GM23248 (cell line): ENCODE measurements at regions not wholly inside any gene's neighbourhood (a gene's known extent, or its start where the extent isn't known, plus 50 kb on each side); places are given as distances from the start of the nearest gene placed in this dataset.

ENCODE experiments used
- DNase-seq: peaks from one replicate; pipeline ENCODE4 v3.0.0-alpha.2; 2015
- H2AFZ ChIP-seq: fragments of 200-600 bp; sonication (generic); 2 replicates; pipeline ENCODE4 v1.6.1; 2016; ENCODE audit warnings: antibody characterized with exemption
- H3F3A ChIP-seq: fragments of 200-600 bp; sonication (generic); 2 replicates; pipeline ENCODE4 v1.6.1; 2016; ENCODE audit warnings: mild to moderate bottlenecking, antibody characterized with exemption, mixed run types; ENCODE audit not compliant: insufficient read depth
- H3K27ac ChIP-seq: fragments of 200-600 bp; sonication (generic); 2 replicates; pipeline ENCODE4 v1.5.1; 2016; ENCODE audit warnings: mild to moderate bottlenecking
- H3K27me3 ChIP-seq: fragments of 200-600 bp; sonication (generic); replicated peaks from 2 replicates; pipeline ENCODE4 v1.6.1; 2016; ENCODE audit warnings: mild to moderate bottlenecking; ENCODE audit not compliant: insufficient read depth
- H3K36me3 ChIP-seq: fragments of 200-600 bp; sonication (generic); 2 replicates; pipeline ENCODE4 v1.6.1; 2016; ENCODE audit warnings: low read depth, mild to moderate bottlenecking
- H3K4me1 ChIP-seq: fragments of 200-600 bp; sonication (generic); 2 replicates; pipeline ENCODE4 v1.6.1; 2016; ENCODE audit warnings: mild to moderate bottlenecking; ENCODE audit not compliant: insufficient read depth
- H3K4me2 ChIP-seq: fragments of 200-600 bp; sonication (generic); one replicate; pipeline ENCODE4 v1.6.1; 2016; ENCODE audit warnings: mild to moderate bottlenecking; ENCODE audit not compliant: unreplicated experiment
- H3K4me3 ChIP-seq: fragments of 200-600 bp; sonication (generic); 2 replicates; pipeline ENCODE4 v1.5.1; 2016; ENCODE audit warnings: mild to moderate bottlenecking
- H3K79me2 ChIP-seq: fragments of 200-600 bp; sonication (generic); 2 replicates; pipeline ENCODE4 v1.6.1; 2016; ENCODE audit warnings: mild to moderate bottlenecking; ENCODE audit not compliant: insufficient read depth
- H3K9ac ChIP-seq: fragments of 200-600 bp; sonication (generic); 2 replicates; pipeline ENCODE4 v1.6.1; 2016; ENCODE audit warnings: mild to moderate bottlenecking
- H3K9me2 ChIP-seq: fragments of 200-600 bp; sonication (generic); 2 replicates; pipeline ENCODE4 v1.6.1; 2016; ENCODE audit warnings: mixed run types, mild to moderate bottlenecking, moderate library complexity; ENCODE audit not compliant: insufficient read depth
- H3K9me3 ChIP-seq: fragments of 200-600 bp; sonication (generic); one replicate; pipeline ENCODE4 v1.6.1; 2017; ENCODE audit warnings: low read depth
- H4K20me1 ChIP-seq: fragments of 200-600 bp; sonication (generic); 2 replicates; pipeline ENCODE4 v1.6.0; 2016; ENCODE audit not compliant: insufficient read depth
- EZH2 ChIP-seq: fragments of 200-600 bp; sonication (generic); IDR thresholded peaks from 2 replicates; pipeline ENCODE4 v1.6.1; 2018; ENCODE audit warnings: antibody characterized with exemption, mild to moderate bottlenecking; ENCODE audit not compliant: insufficient read depth, poor library complexity, severe bottlenecking
- EZH2phosphoT487 ChIP-seq: fragments of 200-600 bp; sonication (generic); IDR thresholded peaks from 2 replicates; pipeline ENCODE4 v1.6.1; 2018; ENCODE audit warnings: antibody characterized with exemption, moderate library complexity, mild to moderate bottlenecking, low read depth; ENCODE audit not compliant: insufficient read depth
- WGBS, 2 experiments: methylation state at CpG; one replicate each; pipeline ENCODE4 v1.1.6; 2015 to 2017; ENCODE audit warnings: low lambda C conversion rate in 2 of 2, low coverage in 1 of 2; ENCODE audit errors: missing lambda C conversion rate in 2 of 2; 5-methylcytosine and 5-hydroxymethylcytosine counted together
- in situ Hi-C: fragments of 300-500 bp; cut with MboI; formaldehyde crosslinking; loops from 2 replicates; pipeline ENCODE4 v1.15.0; 2020

GRCh38 chr18:55910296-55910695 is 322.3 kb upstream of the TCF4 start:
- Histone ChIP-seq H3F3A (peaks cover 7% of the 10 kb centered on the region), H3K27me3 (no peaks in the 10 kb centered on the region), H4K20me1 (no peaks in the 10 kb centered on the region), H3K4me1 (peaks cover 17% of the 10 kb centered on the region), H3K4me2 (no peak overlapping the region), H3K4me3 (no peak overlapping the region), H3K27ac (no peak overlapping the region), H3K36me3 (no peaks in the 10 kb centered on the region), H3K9me2 (no peaks in the 10 kb centered on the region), H3K79me2 (no peaks in the 10 kb centered on the region), H3K9ac (no peak overlapping the region), H3K9me3 (no peaks in the 10 kb centered on the region), H2AFZ (no peak overlapping the region)
- TF ChIP-seq EZH2 (no peak), EZH2phosphoT487 (no peak)
- DNase-seq, result no peak
- WGBS, 2 experiments, result 95% methylated on average over 2 of the region's 2 CpGs
- in situ Hi-C loops, result no loop called here

DNA sequence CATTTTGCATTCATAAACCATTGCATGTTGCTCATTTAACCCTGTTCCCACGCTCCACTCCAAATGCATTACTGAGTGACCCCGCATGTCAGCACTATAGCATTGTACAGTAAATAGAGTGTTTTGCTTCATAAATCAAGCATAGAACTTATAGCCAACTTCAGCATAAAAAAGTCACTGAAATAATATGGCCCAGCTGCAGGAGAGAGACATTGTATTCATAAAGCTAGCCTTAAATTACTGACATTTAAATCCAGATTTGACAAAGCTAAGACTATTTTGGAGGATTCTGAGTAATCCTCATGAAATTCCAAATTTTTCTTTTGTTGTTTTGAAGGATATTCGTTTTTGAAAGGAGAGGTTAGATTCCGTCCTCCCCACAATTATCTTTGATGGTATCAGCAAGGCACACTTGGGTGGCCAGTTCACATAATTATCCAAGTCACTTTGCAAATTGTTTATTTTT is 320.9 kb upstream of the TCF4 start:
- Histone ChIP-seq H3K79me2 (no peaks in the 10 kb centered on the region), H4K20me1 (no peaks in the 10 kb centered on the region), H3F3A (peaks cover 7% of the 10 kb centered on the region), H3K36me3 (no peaks in the 10 kb centered on the region), H3K4me2 (no peak overlapping the region), H2AFZ (no peak overlapping the region), H3K9me2 (no peaks in the 10 kb centered on the region), H3K27me3 (no peaks in the 10 kb centered on the region), H3K4me3 (no peak overlapping the region), H3K27ac (no peak overlapping the region), H3K4me1 (peaks cover 17% of the 10 kb centered on the region), H3K9ac (no peak overlapping the region), H3K9me3 (no peaks in the 10 kb centered on the region)
- 84 to 87% methylated on average over 4 of the region's 4 CpGs for WGBS, 2 experiments
- no peak for DNase-seq
- TF ChIP-seq EZH2phosphoT487 (no peak), EZH2 (no peak)
- in situ Hi-C loops, result no loop called here

DNA sequence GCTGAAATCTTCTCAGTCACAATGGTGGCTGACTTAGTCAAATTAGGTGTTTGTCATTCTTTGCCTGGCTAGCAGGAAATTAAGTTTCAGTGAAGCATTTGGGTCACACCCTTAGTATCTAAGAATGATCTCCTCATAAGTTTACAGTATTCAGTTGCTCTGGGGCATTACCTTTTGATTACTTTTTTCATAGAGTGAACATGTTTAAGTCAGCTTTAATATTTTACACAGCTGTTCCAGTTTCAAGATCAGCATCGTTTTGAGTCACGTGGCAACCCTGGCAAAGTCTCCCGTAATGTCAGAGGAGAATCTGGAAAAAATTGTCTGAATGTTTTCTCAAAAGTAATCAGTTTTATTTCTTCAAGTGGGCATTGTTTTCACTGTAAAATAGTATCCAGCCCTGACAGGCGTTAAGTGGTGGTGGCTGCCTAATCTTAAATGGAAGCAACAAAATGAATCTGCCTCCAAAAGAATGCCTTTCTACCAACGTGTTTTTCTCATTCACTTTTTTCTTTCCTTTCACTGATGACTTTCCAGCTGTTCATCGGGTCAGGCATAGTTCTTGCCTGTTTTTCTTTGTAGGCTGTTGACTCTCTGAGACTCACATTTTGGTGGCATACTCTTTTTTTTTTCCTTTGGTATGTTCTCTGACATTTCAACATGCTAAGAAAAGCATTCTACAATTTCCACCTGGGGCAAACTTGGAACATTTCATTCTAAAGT is 319.6 kb upstream of the TCF4 start:
- Histone ChIP-seq H3K4me1 (peaks cover 17% of the 10 kb centered on the region), H3K27me3 (no peaks in the 10 kb centered on the region), H3K9me3 (no peaks in the 10 kb centered on the region), H3K36me3 (no peaks in the 10 kb centered on the region), H4K20me1 (no peaks in the 10 kb centered on the region), H3K4me2 (peak overlapping the region; percentile 72), H3F3A (peaks cover 7% of the 10 kb centered on the region), H3K9ac (0 out of 2 replicates have a peak overlapping the region, but pooled peaks have one; percentile 12), H3K4me3 (peak overlapping the region; percentile 52), H3K27ac (no peak overlapping the region), H3K79me2 (no peaks in the 10 kb centered on the region), H2AFZ (peak overlapping the region; percentile 76), H3K9me2 (no peaks in the 10 kb centered on the region)
- WGBS, 2 experiments, result 7 to 10% methylated on average over 6 of the region's 6 CpGs
- in situ Hi-C loops, result no loop called here
- TF ChIP-seq EZH2 (no peak), EZH2phosphoT487 (no peak)
- DNase-seq, result peak; percentile 39

DNA sequence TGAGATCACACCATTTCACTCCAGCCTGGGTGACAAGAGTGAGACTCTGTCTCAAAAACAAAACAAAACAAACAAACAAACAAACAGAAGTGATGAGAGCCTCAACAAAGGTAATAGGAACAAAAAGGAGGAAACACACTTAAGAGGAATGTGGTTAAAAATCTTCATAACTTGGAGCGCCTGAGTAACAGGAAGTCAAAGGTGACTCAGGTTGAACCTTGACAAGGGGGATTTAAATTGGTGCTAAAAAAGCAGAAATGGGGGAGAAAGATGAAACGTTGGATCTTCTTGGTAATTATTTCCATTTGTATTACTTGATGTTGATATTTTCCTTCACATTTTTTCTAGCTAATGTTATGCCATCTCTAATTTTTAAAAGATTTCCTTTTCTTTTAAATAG is 318.5 kb upstream of the TCF4 start:
- TF ChIP-seq EZH2 (no peak), EZH2phosphoT487 (no peak)
- peaks cover 17% of the 10 kb centered on the region for H3K4me1 ChIP-seq
- H3K4me3 ChIP-seq, result no peak overlapping the region
- peak; percentile 37 for DNase-seq
- H3K9me3 ChIP-seq, result no peaks in the 10 kb centered on the region
- H3K9ac ChIP-seq, result no peak overlapping the region
- in situ Hi-C loops, result no loop called here
- WGBS, 2 experiments, result 43 to 49% methylated on average over 2 of the region's 2 CpGs
- H3K4me2 ChIP-seq, result no peak overlapping the region
- H3F3A ChIP-seq, result peaks cover 7% of the 10 kb centered on the region
- H3K36me3 ChIP-seq, result no peaks in the 10 kb centered on the region
- H4K20me1 ChIP-seq, result no peaks in the 10 kb centered on the region
- H3K27ac ChIP-seq, result no peak overlapping the region
- no peaks in the 10 kb centered on the region for H3K9me2 ChIP-seq
- H3K27me3 ChIP-seq, result no peaks in the 10 kb centered on the region
- H3K79me2 ChIP-seq, result no peaks in the 10 kb centered on the region
- no peak overlapping the region for H2AFZ ChIP-seq

DNA sequence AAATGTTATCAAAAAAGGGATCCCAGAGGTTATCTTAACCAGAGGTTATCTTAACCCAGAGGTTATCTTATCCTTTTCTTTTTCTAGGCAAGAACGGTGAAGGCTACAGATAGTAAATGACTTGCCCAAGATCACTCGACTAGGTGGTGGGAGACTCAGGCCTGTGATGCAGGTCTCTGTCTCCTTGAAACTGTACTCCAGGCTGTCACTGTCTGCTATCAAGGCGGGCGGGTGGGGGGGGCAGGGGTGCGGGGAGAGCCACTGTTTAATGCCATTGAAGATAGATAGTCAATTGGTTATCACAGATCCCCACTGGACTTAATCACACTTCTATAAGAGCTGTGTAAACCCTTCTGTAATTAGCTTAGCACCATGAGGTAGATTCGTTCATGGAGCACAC is 315.9 kb upstream of the TCF4 start:
- H3K27ac ChIP-seq, result no peak overlapping the region
- H3K9ac ChIP-seq, result no peak overlapping the region
- H3K4me1 ChIP-seq, result peaks cover 32% of the 10 kb centered on the region
- H3K27me3 ChIP-seq, result no peaks in the 10 kb centered on the region
- no peaks in the 10 kb centered on the region for H3K79me2 ChIP-seq
- H2AFZ ChIP-seq, result no peak overlapping the region
- in situ Hi-C loops, result no loop called here
- H3K9me3 ChIP-seq, result no peaks in the 10 kb centered on the region
- H3K36me3 ChIP-seq, result no peaks in the 10 kb centered on the region
- no peak overlapping the region for H3K4me2 ChIP-seq
- H3F3A ChIP-seq, result peaks cover 7% of the 10 kb centered on the region
- 86 to 88% methylated on average over 6 of the region's 6 CpGs for WGBS, 2 experiments
- no peaks in the 10 kb centered on the region for H4K20me1 ChIP-seq
- H3K4me3 ChIP-seq, result no peak overlapping the region
- DNase-seq, result no peak
- TF ChIP-seq EZH2 (no peak), EZH2phosphoT487 (no peak)
- no peaks in the 10 kb centered on the region for H3K9me2 ChIP-seq
